Activated T-cell treated with anti-CD3 and anti-CD28 coated beads, Interleukin-2, amount 50 U/mL, for 48 hours (primary cell): ENCODE measurements at regions not wholly inside any gene's neighbourhood (a gene's known extent, or its start where the extent isn't known, plus 50 kb on each side); places are given as distances from the start of the nearest gene placed in this dataset.

ENCODE experiments used
- DNase-seq, 2 experiments: peaks; one replicate each; pipeline ENCODE4 v3.0.0-alpha.2; 2020

GRCh38 chr12:85509857-85510256 is 229.8 kb downstream of the ALX1 start:
- DNase-seq, result no peak

GRCh38 chr12:85516039-85516438 is 236.0 kb downstream of the ALX1 start:
- DNase-seq, result no peak

GRCh38 chr12:85516667-85517325 is 236.8 kb downstream of the ALX1 start:
- no peak for DNase-seq

- DNase-seq, result no peak
These were observed 239.1 kb downstream of the ALX1 start for GRCh38 chr12:85519163-85519562.

- no peak for DNase-seq
These were observed 243.2 kb downstream of the ALX1 start for GRCh38 chr12:85523197-85523596.

- DNase-seq, result no peak
These were observed 247.2 kb downstream of the ALX1 start for GRCh38 chr12:85527192-85527591.

- no peak for DNase-seq
These were observed 249.9 kb downstream of the ALX1 start for GRCh38 chr12:85529896-85530295.

GRCh38 chr12:85530456-85530855 is 250.4 kb downstream of the ALX1 start:
- no peak for DNase-seq

GRCh38 chr12:85531341-85531740 is 251.3 kb downstream of the ALX1 start:
- DNase-seq, result no peak

- no peak for DNase-seq
These were observed 269.6 kb downstream of the ALX1 start for GRCh38 chr12:85549640-85550039.

GRCh38 chr12:85550924-85551323 is 270.9 kb downstream of the ALX1 start:
- no peak for DNase-seq

- no peak for DNase-seq
These were observed 272.4 kb downstream of the ALX1 start for GRCh38 chr12:85552461-85552860.

- DNase-seq, result no peak
These were observed 277.8 kb downstream of the ALX1 start for GRCh38 chr12:85557850-85558249.

GRCh38 chr12:85558684-85559083 is 277.5 kb downstream of the RASSF9 start:
- no peak for DNase-seq

- DNase-seq, result no peak
These were observed 277.1 kb downstream of the RASSF9 start for GRCh38 chr12:85559127-85559526.

- DNase-seq, result no peak
These were observed 276.7 kb downstream of the RASSF9 start for GRCh38 chr12:85559536-85559935.

- DNase-seq, result no peak
These were observed 273.4 kb downstream of the RASSF9 start for GRCh38 chr12:85562765-85563164.

- no peak for DNase-seq
These were observed 271.4 kb downstream of the RASSF9 start for GRCh38 chr12:85564786-85565185.

GRCh38 chr12:85568395-85569103 is 267.7 kb downstream of the RASSF9 start:
- no peak for DNase-seq

GRCh38 chr12:85569261-85569660 is 266.9 kb downstream of the RASSF9 start:
- no peak for DNase-seq

GRCh38 chr12:85572956-85573355 is 263.3 kb downstream of the RASSF9 start:
- DNase-seq, result no peak

- DNase-seq, result no peak
These were observed 262.5 kb downstream of the RASSF9 start for GRCh38 chr12:85573635-85574214.

- DNase-seq, result no peak
These were observed 261.9 kb downstream of the RASSF9 start for GRCh38 chr12:85574291-85574690.
